ENCODE measurements at regions not wholly inside any gene's neighbourhood (a gene's known extent, or its start where the extent isn't known, plus 50 kb on each side); places are given as distances from the start of the nearest gene placed in this dataset.

GRCh38 chr11:15591112-15591537, 476.4 kb downstream of the INSC start (continued):
- TF ChIP-seq, protein P1, sequence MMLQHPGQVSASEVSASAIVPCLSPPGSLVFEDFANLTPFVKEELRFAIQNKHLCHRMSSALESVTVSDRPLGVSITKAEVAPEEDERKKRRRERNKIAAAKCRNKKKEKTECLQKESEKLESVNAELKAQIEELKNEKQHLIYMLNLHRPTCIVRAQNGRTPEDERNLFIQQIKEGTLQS (IDR thresholded peaks at IDR 0.05) = no peak

DNA sequence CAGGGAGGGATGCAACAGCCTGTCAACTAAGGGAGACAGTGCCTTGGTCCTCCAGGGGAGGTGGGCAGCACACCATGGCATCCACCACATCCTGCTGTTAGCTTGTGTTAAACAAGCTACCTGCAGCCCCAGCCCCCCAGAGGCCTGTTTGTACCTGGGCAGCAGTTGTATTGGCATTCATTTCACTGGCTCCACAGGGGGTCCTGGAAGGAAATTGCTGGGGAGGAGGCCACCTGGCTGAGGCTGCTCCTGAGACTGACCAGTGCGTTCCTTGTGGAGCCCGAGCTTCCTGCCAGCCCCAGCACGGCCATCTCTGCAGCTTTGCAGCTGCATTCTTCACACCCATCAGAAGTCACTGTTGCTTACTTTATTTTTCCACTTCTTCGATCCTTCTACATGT, 479.9 kb downstream of the INSC start:
- Histone ChIP-seq H3K36me3 (ENCODE audit: control insufficient read depth in 1 of 2, insufficient read depth in 2 of 2, low read length in 2 of 2) (no peaks in the 10 kb centered on the region), H3K4me1 (ENCODE audit: control insufficient read depth in 1 of 2, insufficient read depth in 2 of 2, low read length in 2 of 2) (no peaks in the 10 kb centered on the region), H3K27ac (ENCODE audit: low read depth, low read length) (no peak overlapping the region), H3K9ac (ENCODE audit: low read length) (no peak overlapping the region), H4K20me1 (ENCODE audit: insufficient read depth) (no peaks in the 10 kb centered on the region), H3K4me2 (ENCODE audit: low read length) (no peak overlapping the region), H3K4me3 (replicated peaks in 1 of 2; ENCODE audit: low read depth in 1 of 2, low read length in 2 of 2) (no peak overlapping the region), H2AFZ (ENCODE audit: low read depth, low read length, poor library complexity, severe bottlenecking) (no peak overlapping the region), H3K79me2 (ENCODE audit: insufficient read depth, low read length) (no peaks in the 10 kb centered on the region), H3K9me3 (ENCODE audit: control insufficient read depth in 1 of 2, insufficient read depth in 1 of 2, low read depth in 1 of 2, low read length in 2 of 2) (no peaks in the 10 kb centered on the region), H3K9me2 (ENCODE audit: insufficient read depth) (no peaks in the 10 kb centered on the region), H3K27me3 (ENCODE audit: insufficient read depth, low read length) (peaks cover 6% of the 10 kb centered on the region)
- no peak for DNase-seq (ENCODE audit: low read depth, low spot score)
- no peak for ATAC-seq
- POLR2A ChIA-PET = no interaction called here
- TF ChIP-seq CEBPB (IDR thresholded peaks at IDR 0.05; ENCODE audit: low read depth) = no peak
- no peak for TF ChIP-seq SIN3A (IDR thresholded peaks at IDR 0.05; ENCODE audit: low read depth)
- no peak for TF ChIP-seq ZFX (IDR thresholded peaks at IDR 0.05)
- no peak for TF ChIP-seq EGR1 (IDR thresholded peaks at IDR 0.05; ENCODE audit: low read depth)
- no peak for TF ChIP-seq EZH2phosphoT487 (IDR thresholded peaks at IDR 0.05; ENCODE audit: borderline replicate concordance)
- no peak for TF ChIP-seq RAD21 (IDR thresholded peaks at IDR 0.05; ENCODE audit: low read depth)
- no peak for TF ChIP-seq TCF7L2 (IDR thresholded peaks at IDR 0.05; ENCODE audit: borderline replicate concordance, extremely low read depth, insufficient read depth, insufficient read length)
- TF ChIP-seq CBX3 (IDR thresholded peaks at IDR 0.05; ENCODE audit: low read depth) = no peak
- no peak for TF ChIP-seq ELF1 (IDR thresholded peaks at IDR 0.05; ENCODE audit: borderline replicate concordance, low read depth)
- no peak for TF ChIP-seq ZBTB33 (IDR thresholded peaks at IDR 0.05; ENCODE audit: extremely low read depth, insufficient replicate concordance, low read length)
- no peak for TF ChIP-seq EZH2 (IDR thresholded peaks at IDR 0.05)
- TF ChIP-seq CTCF (IDR thresholded peaks at IDR 0.05 in 2 of 3, conservative IDR thresholded peaks at IDR 0.05 in 1 of 3; ENCODE audit: borderline replicate concordance in 1 of 3, insufficient read depth in 1 of 3, low read depth in 2 of 3, low read length in 2 of 3) = no peak
- no peak for TF ChIP-seq REST (IDR thresholded peaks at IDR 0.05; ENCODE audit: low read depth)
- TF ChIP-seq FOSL1 (IDR thresholded peaks at IDR 0.05; ENCODE audit: low read depth) = no peak
- no peak for TF ChIP-seq SRF (IDR thresholded peaks at IDR 0.05; ENCODE audit: low read depth)
- no peak for TF ChIP-seq ZNF274 (IDR thresholded peaks at IDR 0.05; ENCODE audit: low read depth, low read length)
- no peak for TF ChIP-seq SP1 (IDR thresholded peaks at IDR 0.05; ENCODE audit: low read depth)
- TF ChIP-seq POLR2AphosphoS5 (IDR thresholded peaks at IDR 0.05; ENCODE audit: low read depth, low read length) = no peak
- TF ChIP-seq, protein P1 (IDR thresholded peaks at IDR 0.05) = no peak
- BruUV-seq (replicated peaks) = no TSS peak
- RAD21 ChIA-PET (ENCODE audit: low non-redundant PET in 1 of 2, low total read pairs in 2 of 2, uncharacterized antibody in 2 of 2, unreplicated experiment in 2 of 2) = no interaction called here
- CTCF ChIA-PET = no interaction called here
- intact Hi-C loops (cut with micrococcal nuclease) = no loop called here

Measured in HCT116 (cell line).